Parathyroid adenoma (tissue), 2 donors: ENCODE measurements at regions not wholly inside any gene's neighbourhood (a gene's known extent, or its start where the extent isn't known, plus 50 kb on each side); places are given as distances from the start of the nearest gene placed in this dataset.

Source experiments
- H2AFZ ChIP-seq: fragments of 300-600 bp; sonication (generic); one replicate; pipeline ENCODE4 v1.7.0; 2017; ENCODE audit warnings: antibody characterized with exemption, mild to moderate bottlenecking
- H3K27ac ChIP-seq: fragments of 300-600 bp; sonication (generic); one replicate; pipeline ENCODE4 v1.7.0; 2017
- H3K27me3 ChIP-seq: fragments of 300-600 bp; sonication (generic); one replicate; pipeline ENCODE4 v1.7.0; 2017; ENCODE audit warnings: low read length; ENCODE audit not compliant: control insufficient read depth, insufficient read depth
- H3K36me3 ChIP-seq: fragments of 300-600 bp; sonication (generic); one replicate; pipeline ENCODE4 v1.7.0; 2017; ENCODE audit warnings: low read length; ENCODE audit not compliant: control insufficient read depth, insufficient read depth
- H3K4me1 ChIP-seq: fragments of 300-600 bp; sonication (generic); one replicate; pipeline ENCODE4 v1.7.0; 2017; ENCODE audit warnings: control low read depth
- H3K4me2 ChIP-seq: fragments of 300-600 bp; sonication (generic); one replicate; pipeline ENCODE4 v1.7.0; 2017; ENCODE audit warnings: low read length
- H3K4me3 ChIP-seq: fragments of 300-600 bp; sonication (generic); one replicate; pipeline ENCODE4 v1.7.0; 2017; ENCODE audit warnings: low read depth, low read length
- H3K79me2 ChIP-seq: fragments of 300-600 bp; sonication (generic); one replicate; pipeline ENCODE4 v1.7.0; 2017; ENCODE audit warnings: control low read depth
- H3K9ac ChIP-seq: fragments of 300-600 bp; sonication (generic); one replicate; pipeline ENCODE4 v1.7.0; 2017; ENCODE audit warnings: mild to moderate bottlenecking
- H3K9me3 ChIP-seq: fragments of 300-600 bp; sonication (generic); one replicate; pipeline ENCODE4 v1.7.0; 2017; ENCODE audit warnings: low read length; ENCODE audit not compliant: control insufficient read depth
- TF ChIP-seq, protein P1 (sequence below): fragments of 300-600 bp; sonication (generic); IDR thresholded peaks from one replicate; pipeline ENCODE4 v1.7.0; 2017; ENCODE audit warnings: antibody characterized with exemption, mild to moderate bottlenecking
- donor health status: primary hyperparathyroidism.

DNA sequence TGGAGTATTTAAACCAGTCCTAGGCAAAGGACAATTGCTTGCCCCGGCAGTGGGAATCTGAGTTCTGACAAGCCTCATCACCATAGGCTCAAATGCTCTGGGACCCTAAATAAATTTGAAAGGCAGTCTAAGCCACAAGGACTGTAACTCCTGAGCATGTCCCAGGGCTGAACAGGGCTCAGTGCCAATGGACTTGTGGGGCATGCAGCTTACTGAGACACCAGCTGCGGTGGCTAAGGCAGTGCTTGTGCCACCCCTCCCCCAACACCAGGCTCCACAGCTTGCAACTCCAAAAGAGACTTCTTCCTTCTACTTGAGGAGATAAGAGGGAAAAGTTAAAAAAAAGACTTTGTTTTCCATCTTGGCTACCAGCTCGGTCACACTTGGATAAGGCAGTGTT, 289.7 kb upstream of the DCBLD2 start:
- H3K9me3 ChIP-seq: no peaks in the 10 kb centered on the region

DNA sequence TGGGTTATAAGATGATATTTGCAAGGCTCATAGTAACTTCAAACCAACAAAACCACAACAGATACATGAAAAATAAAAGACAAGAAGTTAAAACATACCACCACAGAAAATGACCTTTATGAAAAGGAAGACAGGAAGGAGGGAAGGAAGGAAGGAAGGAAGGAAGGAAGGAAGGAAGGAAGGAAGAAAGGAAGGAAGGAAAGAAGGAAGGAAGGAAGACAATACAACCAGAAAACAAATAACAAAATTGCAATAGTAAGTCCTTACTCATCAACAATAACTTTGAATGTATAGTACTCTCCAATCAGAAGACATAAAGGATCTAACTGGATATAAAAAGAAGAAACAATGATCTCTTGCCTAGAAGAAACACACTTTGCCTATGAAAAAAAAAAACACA, 287.4 kb upstream of the DCBLD2 start:
- TF ChIP-seq, protein P1, sequence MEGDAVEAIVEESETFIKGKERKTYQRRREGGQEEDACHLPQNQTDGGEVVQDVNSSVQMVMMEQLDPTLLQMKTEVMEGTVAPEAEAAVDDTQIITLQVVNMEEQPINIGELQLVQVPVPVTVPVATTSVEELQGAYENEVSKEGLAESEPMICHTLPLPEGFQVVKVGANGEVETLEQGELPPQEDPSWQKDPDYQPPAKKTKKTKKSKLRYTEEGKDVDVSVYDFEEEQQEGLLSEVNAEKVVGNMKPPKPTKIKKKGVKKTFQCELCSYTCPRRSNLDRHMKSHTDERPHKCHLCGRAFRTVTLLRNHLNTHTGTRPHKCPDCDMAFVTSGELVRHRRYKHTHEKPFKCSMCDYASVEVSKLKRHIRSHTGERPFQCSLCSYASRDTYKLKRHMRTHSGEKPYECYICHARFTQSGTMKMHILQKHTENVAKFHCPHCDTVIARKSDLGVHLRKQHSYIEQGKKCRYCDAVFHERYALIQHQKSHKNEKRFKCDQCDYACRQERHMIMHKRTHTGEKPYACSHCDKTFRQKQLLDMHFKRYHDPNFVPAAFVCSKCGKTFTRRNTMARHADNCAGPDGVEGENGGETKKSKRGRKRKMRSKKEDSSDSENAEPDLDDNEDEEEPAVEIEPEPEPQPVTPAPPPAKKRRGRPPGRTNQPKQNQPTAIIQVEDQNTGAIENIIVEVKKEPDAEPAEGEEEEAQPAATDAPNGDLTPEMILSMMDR: no peak
- Histone ChIP-seq H3K4me2 (no peak overlapping the region), H3K27me3 (no peaks in the 10 kb centered on the region), H3K4me1 (no peaks in the 10 kb centered on the region), H2AFZ (no peak overlapping the region), H3K27ac (no peak overlapping the region), H3K9me3 (no peaks in the 10 kb centered on the region), H3K9ac (no peak overlapping the region), H3K36me3 (no peaks in the 10 kb centered on the region), H3K79me2 (no peaks in the 10 kb centered on the region), H3K4me3 (no peak overlapping the region)

More for the DNA sequence above, 289.7 kb upstream of the DCBLD2 start:
- Histone ChIP-seq H3K27ac (no peak overlapping the region), H3K27me3 (no peaks in the 10 kb centered on the region), H3K4me1 (no peaks in the 10 kb centered on the region), H3K36me3 (no peaks in the 10 kb centered on the region), H3K4me2 (no peak overlapping the region), H3K9ac (no peak overlapping the region), H3K79me2 (no peaks in the 10 kb centered on the region), H2AFZ (no peak overlapping the region), H3K4me3 (no peak overlapping the region)
- TF ChIP-seq, protein P1: no peak

DNA sequence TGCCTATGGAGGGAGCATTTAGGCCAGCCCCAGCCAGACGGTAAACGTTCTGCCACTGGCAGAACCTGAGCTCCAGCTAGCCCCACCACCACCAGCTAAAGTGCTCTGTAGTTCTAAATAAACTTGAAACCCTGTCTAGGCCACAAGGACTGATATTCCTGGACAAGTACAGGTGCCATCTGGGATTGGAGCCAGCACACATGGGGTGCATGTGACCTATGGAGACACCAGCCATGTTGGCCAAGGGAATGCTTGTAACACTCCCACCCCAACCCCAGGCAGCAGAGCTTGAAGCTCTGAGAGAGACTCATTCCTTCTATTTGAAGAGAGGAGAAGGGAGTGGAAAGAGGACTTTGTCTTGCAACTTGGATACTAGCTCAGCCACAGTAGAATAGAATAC, 284.5 kb upstream of the DCBLD2 start:
- Histone ChIP-seq H3K9me3 (no peaks in the 10 kb centered on the region), H3K4me2 (no peak overlapping the region), H3K9ac (no peak overlapping the region), H3K27ac (no peak overlapping the region), H3K4me3 (no peak overlapping the region), H3K36me3 (no peaks in the 10 kb centered on the region), H3K4me1 (no peaks in the 10 kb centered on the region), H3K27me3 (no peaks in the 10 kb centered on the region), H2AFZ (no peak overlapping the region), H3K79me2 (no peaks in the 10 kb centered on the region)
- TF ChIP-seq, protein P1: no peak

DNA sequence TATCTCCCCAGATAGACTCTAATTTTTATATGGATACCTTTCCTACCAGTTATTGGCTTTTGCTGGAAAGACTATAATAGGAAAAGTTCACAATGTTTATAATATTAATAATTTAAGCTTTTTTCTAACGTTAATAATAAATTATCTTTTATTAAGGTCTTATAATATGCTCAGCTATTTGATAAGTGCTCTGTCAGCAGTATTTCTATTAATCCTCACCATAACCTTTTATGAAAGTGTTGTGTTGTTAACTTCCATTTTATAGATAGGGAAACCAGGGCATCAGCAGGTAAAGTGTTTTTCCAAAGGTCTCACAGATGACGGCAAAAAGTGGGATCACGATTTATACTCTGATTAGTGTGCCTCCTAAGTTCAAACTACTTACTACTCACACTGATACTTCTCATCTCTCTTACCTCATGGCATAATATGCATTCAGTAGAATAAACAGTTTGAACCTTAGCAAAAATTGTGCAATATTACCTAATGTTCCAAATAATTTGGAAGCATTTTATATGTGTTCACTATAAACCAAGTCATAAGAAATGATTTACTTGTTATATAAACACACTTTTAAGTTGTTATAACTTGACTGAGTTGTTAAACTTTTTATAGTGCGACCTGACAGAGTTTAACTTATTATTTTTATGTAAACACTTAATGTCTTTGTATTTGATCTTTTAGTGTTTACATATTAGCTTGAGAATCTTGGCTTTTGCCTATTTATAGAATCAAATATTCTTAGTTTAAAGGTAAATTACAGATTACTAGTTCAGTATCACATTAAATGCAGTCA, 274.9 kb upstream of the DCBLD2 start:
- no peak overlapping the region for H3K9ac ChIP-seq
- H2AFZ ChIP-seq: no peak overlapping the region
- H3K27me3 ChIP-seq: no peaks in the 10 kb centered on the region
- TF ChIP-seq, protein P1: no peak
- H3K9me3 ChIP-seq: no peaks in the 10 kb centered on the region
- no peak overlapping the region for H3K4me2 ChIP-seq
- H3K79me2 ChIP-seq: no peaks in the 10 kb centered on the region
- no peak overlapping the region for H3K27ac ChIP-seq
- H3K4me3 ChIP-seq: no peak overlapping the region
- H3K36me3 ChIP-seq: no peaks in the 10 kb centered on the region
- H3K4me1 ChIP-seq: peaks cover 14% of the 10 kb centered on the region

DNA sequence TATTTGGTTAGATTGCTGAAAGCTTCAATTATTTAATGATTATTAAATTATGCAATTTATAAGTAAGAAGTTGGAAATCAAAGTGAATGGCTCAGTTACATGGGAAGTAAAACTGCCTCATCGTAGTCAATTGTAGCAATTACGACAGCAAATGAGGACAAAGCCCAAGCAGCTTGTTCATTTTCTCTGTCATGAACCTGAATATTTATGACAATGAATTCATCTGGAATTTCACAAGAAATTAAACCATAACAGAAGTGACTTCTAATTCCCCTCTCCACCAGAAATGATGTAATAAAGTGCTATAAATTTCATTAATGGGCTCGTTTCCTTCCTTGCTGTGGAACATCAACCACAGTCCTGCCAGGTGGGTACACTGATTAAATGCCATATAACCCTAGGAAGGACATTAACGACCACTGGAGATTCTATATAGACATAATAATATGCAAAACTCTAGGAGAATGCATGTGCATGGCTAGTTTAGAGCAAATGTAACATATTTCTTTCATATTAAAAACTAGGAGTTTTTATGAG, 273.8 kb upstream of the DCBLD2 start:
- H3K9ac ChIP-seq: no peak overlapping the region
- no peaks in the 10 kb centered on the region for H3K27me3 ChIP-seq
- no peaks in the 10 kb centered on the region for H3K36me3 ChIP-seq
- no peak overlapping the region for H3K4me3 ChIP-seq
- no peaks in the 10 kb centered on the region for H3K9me3 ChIP-seq
- no peak overlapping the region for H2AFZ ChIP-seq
- TF ChIP-seq, protein P1: no peak
- H3K27ac ChIP-seq: no peak overlapping the region
- no peaks in the 10 kb centered on the region for H3K79me2 ChIP-seq
- no peak overlapping the region for H3K4me2 ChIP-seq
- H3K4me1 ChIP-seq: peaks cover 14% of the 10 kb centered on the region
